Breast epithelium (tissue), 3 donors: ENCODE measurements at regions not wholly inside any gene's neighbourhood (a gene's known extent, or its start where the extent isn't known, plus 50 kb on each side); places are given as distances from the start of the nearest gene placed in this dataset.

Experiments used
- POLR2A ChIP-seq: fragments of 450-650 bp; IDR thresholded peaks from one replicate; pipeline ENCODE4 v1.6.1; 2016; ENCODE audit warnings: antibody characterized with exemption, mild to moderate bottlenecking, moderate library complexity
- POLR2AphosphoS5 ChIP-seq, 3 donors: sonication (generic); formaldehyde crosslinking; IDR thresholded peaks; one replicate each; pipeline ENCODE4 v1.6.1; 2017; ENCODE audit warnings: antibody characterized with exemption in 3 of 3

- TF ChIP-seq POLR2A (no peak), POLR2AphosphoS5 (IDR thresholded peaks at IDR 0.05) (no peak)
These were observed 233.1 kb downstream of the FAT4 start for GRCh38 chr4:125547836-125548235.
